Skin epidermis (tissue), 12 donors: ENCODE measurements at regions not wholly inside any gene's neighbourhood (a gene's known extent, or its start where the extent isn't known, plus 50 kb on each side); places are given as distances from the start of the nearest gene placed in this dataset.

Source experiments
- H3K27ac ChIP-seq, 21 experiments: fragments of 200-600 bp; sonication (generic) in 11 of 21; one replicate each; pipeline ENCODE4 v1.5.0; 2020; ENCODE audit warnings: mild to moderate bottlenecking in 3 of 21, inconsistent platforms in 2 of 21, moderate library complexity in 2 of 21
- H3K4me3 ChIP-seq, 7 experiments: fragments of 200-600 bp; sonication (generic) in 2 of 7; one replicate each; pipeline ENCODE4 v1.5.0; 2020; ENCODE audit warnings: inconsistent platforms in 2 of 7, mild to moderate bottlenecking in 2 of 7, moderate library complexity in 1 of 7

GRCh38 chr12:13580206-13580605, 383.7 kb downstream of the EMP1 start:
- no peak overlapping the region for H3K27ac ChIP-seq
- no peak overlapping the region for H3K4me3 ChIP-seq

GRCh38 chr12:13576935-13577500, 380.5 kb downstream of the EMP1 start:
- no peak overlapping the region for H3K4me3 ChIP-seq
- H3K27ac ChIP-seq = no peak overlapping the region

- no peak overlapping the region for H3K4me3 ChIP-seq
- H3K27ac ChIP-seq = no peak overlapping the region
Measured at GRCh38 chr12:13573698-13574321, 377.3 kb downstream of the EMP1 start.

GRCh38 chr12:13571035-13571434, 374.5 kb downstream of the EMP1 start:
- H3K27ac ChIP-seq = no peak overlapping the region

GRCh38 chr12:13570005-13570694, 373.6 kb downstream of the EMP1 start:
- Histone ChIP-seq H3K27ac (no peak overlapping the region), H3K4me3 (no peak overlapping the region)

More at GRCh38 chr12:13571035-13571434, 374.5 kb downstream of the EMP1 start:
- no peak overlapping the region for H3K4me3 ChIP-seq

GRCh38 chr12:13566292-13566691, 369.8 kb downstream of the EMP1 start:
- no peak overlapping the region for H3K27ac ChIP-seq
- no peak overlapping the region for H3K4me3 ChIP-seq

GRCh38 chr12:13564266-13564810, 367.8 kb downstream of the EMP1 start:
- H3K27ac ChIP-seq = no peak overlapping the region
- no peak overlapping the region for H3K4me3 ChIP-seq

- Histone ChIP-seq H3K4me3 (no peak overlapping the region), H3K27ac (no peak overlapping the region)
Measured at GRCh38 chr12:13563743-13564125, 367.2 kb downstream of the EMP1 start.

- H3K4me3 ChIP-seq = no peak overlapping the region
- H3K27ac ChIP-seq = no peak overlapping the region
Measured at GRCh38 chr12:13562915-13563742, 366.6 kb downstream of the EMP1 start.

- no peak overlapping the region for H3K27ac ChIP-seq
Measured at GRCh38 chr12:13561923-13562322, 365.4 kb downstream of the EMP1 start.

GRCh38 chr12:13559318-13559978, 362.9 kb downstream of the EMP1 start:
- Histone ChIP-seq H3K27ac (no peak overlapping the region), H3K4me3 (no peak overlapping the region)

More at GRCh38 chr12:13561923-13562322, 365.4 kb downstream of the EMP1 start:
- no peak overlapping the region for H3K4me3 ChIP-seq

GRCh38 chr12:13552830-13553229, 356.3 kb downstream of the EMP1 start:
- Histone ChIP-seq H3K27ac (no peak overlapping the region), H3K4me3 (no peak overlapping the region)

- H3K27ac ChIP-seq = no peak overlapping the region
- H3K4me3 ChIP-seq = no peak overlapping the region
Measured at GRCh38 chr12:13547283-13547682, 350.8 kb downstream of the EMP1 start.

- Histone ChIP-seq H3K4me3 (no peak overlapping the region), H3K27ac (no peak overlapping the region)
Measured at GRCh38 chr12:13546231-13546630, 349.7 kb downstream of the EMP1 start.

GRCh38 chr12:13539051-13539450, 342.5 kb downstream of the EMP1 start:
- Histone ChIP-seq H3K4me3 (no peak overlapping the region), H3K27ac (no peak overlapping the region)

- H3K4me3 ChIP-seq = no peak overlapping the region
- no peak overlapping the region for H3K27ac ChIP-seq
Measured at GRCh38 chr12:13538136-13538535, 341.6 kb downstream of the EMP1 start.

- H3K4me3 ChIP-seq = no peak overlapping the region
- H3K27ac ChIP-seq = no peak overlapping the region
Measured at GRCh38 chr12:13537623-13538022, 341.1 kb downstream of the EMP1 start.

- no peak overlapping the region for H3K4me3 ChIP-seq
- H3K27ac ChIP-seq = no peak overlapping the region
Measured at GRCh38 chr12:13536219-13536910, 339.8 kb downstream of the EMP1 start.
